Prostate gland (tissue), 2 donors: ENCODE measurements at regions not wholly inside any gene's neighbourhood (a gene's known extent, or its start where the extent isn't known, plus 50 kb on each side); places are given as distances from the start of the nearest gene placed in this dataset.

Source experiments
- DNase-seq: peaks from one replicate; pipeline ENCODE4 v3.0.0-alpha.2; 2019; ENCODE audit warnings: low spot score
- H3K27ac ChIP-seq, 2 donors: fragments of 200-600 bp; sonication (generic); 2 replicates each; pipeline ENCODE4 v1.5.1; 2017 to 2019
- H3K27me3 ChIP-seq: fragments of 200-600 bp; sonication (generic); replicated peaks from 2 replicates; pipeline ENCODE4 v1.5.1; 2019; ENCODE audit not compliant: insufficient read depth
- H3K36me3 ChIP-seq, 2 donors: fragments of 200-600 bp; sonication (generic); 1 replicate in 1 of 2; 2 replicates in 1 of 2; pipeline versions ENCODE4 v1.5.1 to v1.8.1; 2017 to 2019
- H3K4me1 ChIP-seq: fragments of 200-600 bp; sonication (generic); replicated peaks from 2 replicates; pipeline ENCODE4 v1.5.1; 2019
- H3K4me3 ChIP-seq, 2 donors: fragments of 200-600 bp; sonication (generic); 2 replicates each; pipeline ENCODE4 v1.5.1; 2017 to 2019
- H3K9me3 ChIP-seq: fragments of 200-600 bp; sonication (generic); 2 replicates; pipeline ENCODE4 v1.5.1; 2017
- POLR2A ChIP-seq: fragments of 450-650 bp; IDR thresholded peaks from one replicate; pipeline ENCODE4 v1.6.1; 2016; ENCODE audit warnings: antibody characterized with exemption, mild to moderate bottlenecking
- POLR2AphosphoS5 ChIP-seq: sonication (generic); formaldehyde crosslinking; IDR thresholded peaks from one replicate; pipeline ENCODE4 v1.6.1; 2017; ENCODE audit warnings: antibody characterized with exemption
- whole genome bisulfite sequencing: methylation state at CpG from one replicate; pipeline ENCODE4 v1.1.5; 2018; 5-methylcytosine and 5-hydroxymethylcytosine counted together
- intact Hi-C: fragments of 100-400 bp; cut with DNase I; formaldehyde crosslinking; loops from one replicate; pipeline ENCODE4 v1.14.2; 2022
- TF ChIP-seq, protein P1 (sequence below), 4 experiments: fragments of 200-600 bp in 2 of 4; fragments of 450-650 bp in 2 of 4; sonication (generic) in 2 of 4; IDR thresholded peaks; 1 replicate in 3 of 4; 2 replicates in 1 of 4; pipeline ENCODE4 v1.5.1; 2016 to 2019; ENCODE audit warnings: antibody characterized with exemption in 4 of 4, mild to moderate bottlenecking in 2 of 4, moderate library complexity in 2 of 4

DNA sequence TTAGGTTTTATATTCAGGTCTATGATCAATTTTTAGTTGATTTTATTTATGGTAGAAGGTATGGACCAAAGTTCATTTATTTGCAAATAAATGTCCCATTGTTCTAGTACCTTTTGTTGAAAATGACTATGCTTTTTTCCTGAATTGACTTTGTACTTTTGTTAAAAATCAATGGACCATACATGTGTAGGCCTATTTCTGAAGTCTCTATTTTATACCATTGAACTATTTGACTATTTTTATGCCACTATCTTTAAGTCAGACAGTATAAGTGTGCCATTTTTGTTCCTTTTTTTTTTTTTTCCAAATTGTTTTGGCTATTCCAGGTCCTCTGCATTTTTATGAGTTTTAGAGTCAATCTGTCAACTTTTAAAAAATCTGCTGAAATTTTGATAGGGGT lies 73.6 kb upstream of the UGP2 start:
- no peaks in the 10 kb centered on the region for H3K36me3 ChIP-seq
- intact Hi-C loops = no loop called here

GRCh38 chr2:63769915-63770314 lies 71.8 kb upstream of the UGP2 start:
- H3K4me3 ChIP-seq = no peak overlapping the region

More for the DNA sequence above, 73.6 kb upstream of the UGP2 start:
- no peak for DNase-seq
- no peak overlapping the region for H3K27ac ChIP-seq
- no peaks in the 10 kb centered on the region for H3K27me3 ChIP-seq
- H3K9me3 ChIP-seq = no peaks in the 10 kb centered on the region
- no peaks in the 10 kb centered on the region for H3K4me1 ChIP-seq
- TF ChIP-seq POLR2AphosphoS5 = no peak
- TF ChIP-seq POLR2A = no peak
- TF ChIP-seq, protein P1, sequence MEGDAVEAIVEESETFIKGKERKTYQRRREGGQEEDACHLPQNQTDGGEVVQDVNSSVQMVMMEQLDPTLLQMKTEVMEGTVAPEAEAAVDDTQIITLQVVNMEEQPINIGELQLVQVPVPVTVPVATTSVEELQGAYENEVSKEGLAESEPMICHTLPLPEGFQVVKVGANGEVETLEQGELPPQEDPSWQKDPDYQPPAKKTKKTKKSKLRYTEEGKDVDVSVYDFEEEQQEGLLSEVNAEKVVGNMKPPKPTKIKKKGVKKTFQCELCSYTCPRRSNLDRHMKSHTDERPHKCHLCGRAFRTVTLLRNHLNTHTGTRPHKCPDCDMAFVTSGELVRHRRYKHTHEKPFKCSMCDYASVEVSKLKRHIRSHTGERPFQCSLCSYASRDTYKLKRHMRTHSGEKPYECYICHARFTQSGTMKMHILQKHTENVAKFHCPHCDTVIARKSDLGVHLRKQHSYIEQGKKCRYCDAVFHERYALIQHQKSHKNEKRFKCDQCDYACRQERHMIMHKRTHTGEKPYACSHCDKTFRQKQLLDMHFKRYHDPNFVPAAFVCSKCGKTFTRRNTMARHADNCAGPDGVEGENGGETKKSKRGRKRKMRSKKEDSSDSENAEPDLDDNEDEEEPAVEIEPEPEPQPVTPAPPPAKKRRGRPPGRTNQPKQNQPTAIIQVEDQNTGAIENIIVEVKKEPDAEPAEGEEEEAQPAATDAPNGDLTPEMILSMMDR (IDR thresholded peaks at IDR 0.05) = no peak
- H3K4me3 ChIP-seq = no peak overlapping the region

DNA sequence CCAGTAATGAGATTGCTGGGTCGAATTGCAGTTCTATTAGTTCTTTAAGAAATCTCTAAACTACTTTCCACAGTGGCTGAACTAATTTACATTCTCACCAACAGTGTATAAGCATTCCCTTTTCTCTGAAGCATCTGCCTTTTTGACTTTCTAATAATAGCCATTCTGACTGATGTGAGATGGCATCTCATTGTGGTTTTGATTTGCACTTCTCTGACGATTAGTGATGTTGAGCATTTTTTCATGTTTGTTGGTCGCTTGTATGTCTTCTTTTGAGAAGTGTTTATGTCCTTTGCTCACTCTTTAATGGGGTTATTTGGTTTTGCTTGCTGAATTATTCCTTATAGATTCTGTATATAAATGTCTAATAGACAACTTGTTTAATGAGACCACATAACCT lies 69.6 kb upstream of the UGP2 start:
- H3K27ac ChIP-seq = no peak overlapping the region
- intact Hi-C loops = no loop called here
- no peak for TF ChIP-seq POLR2A
- TF ChIP-seq POLR2AphosphoS5 = no peak
- TF ChIP-seq, protein P1 (IDR thresholded peaks at IDR 0.05) = no peak

More at GRCh38 chr2:63769915-63770314, 71.8 kb upstream of the UGP2 start:
- Histone ChIP-seq H3K9me3 (no peaks in the 10 kb centered on the region), H3K27ac (no peak overlapping the region), H3K4me1 (no peaks in the 10 kb centered on the region), H3K27me3 (no peaks in the 10 kb centered on the region), H3K36me3 (no peaks in the 10 kb centered on the region)
- 83% methylated on average over 3 of the region's 3 CpGs for WGBS
- intact Hi-C loops = no loop called here
- DNase-seq = no peak
- TF ChIP-seq POLR2A (no peak), POLR2AphosphoS5 (no peak)
- TF ChIP-seq, protein P1 (IDR thresholded peaks at IDR 0.05) = no peak

GRCh38 chr2:63775191-63775590 lies 66.5 kb upstream of the UGP2 start:
- 97% methylated on average over 1 of the region's 1 CpG for WGBS
- intact Hi-C loops = no loop called here
- TF ChIP-seq POLR2A (no peak), POLR2AphosphoS5 (no peak)
- TF ChIP-seq, protein P1 (IDR thresholded peaks at IDR 0.05) = no peak
- DNase-seq = no peak
- Histone ChIP-seq H3K9me3 (no peaks in the 10 kb centered on the region), H3K27me3 (no peaks in the 10 kb centered on the region), H3K27ac (no peak overlapping the region), H3K36me3 (no peaks in the 10 kb centered on the region), H3K4me3 (no peak overlapping the region), H3K4me1 (no peaks in the 10 kb centered on the region)

More for the DNA sequence above, 69.6 kb upstream of the UGP2 start:
- no peaks in the 10 kb centered on the region for H3K9me3 ChIP-seq
- no peaks in the 10 kb centered on the region for H3K4me1 ChIP-seq
- no peak overlapping the region for H3K4me3 ChIP-seq
- WGBS = 88% methylated on average over 3 of the region's 3 CpGs
- H3K27me3 ChIP-seq = no peaks in the 10 kb centered on the region
- no peaks in the 10 kb centered on the region for H3K36me3 ChIP-seq
- no peak for DNase-seq

DNA sequence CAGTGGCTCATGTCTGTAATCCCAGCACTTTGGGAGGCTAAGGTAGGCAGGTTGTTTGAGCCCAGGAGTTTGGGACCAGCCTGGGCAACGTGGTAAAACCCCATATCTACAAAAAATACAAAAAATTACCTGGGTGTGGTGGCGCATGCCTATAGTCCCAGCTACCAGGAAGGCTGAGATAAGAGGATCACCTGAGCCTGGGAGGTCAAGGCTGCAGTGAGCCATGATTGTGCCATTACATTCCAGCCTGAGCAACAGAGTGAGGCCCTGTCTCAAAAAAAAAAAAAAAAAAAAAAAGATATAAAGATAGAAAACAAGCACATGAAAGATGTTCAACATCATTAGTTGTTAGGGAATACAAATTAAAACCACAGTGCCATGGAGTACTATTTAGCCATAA lies 65.3 kb upstream of the UGP2 start:
- Histone ChIP-seq H3K27ac (no peak overlapping the region), H3K4me3 (no peak overlapping the region), H3K27me3 (no peaks in the 10 kb centered on the region), H3K9me3 (no peaks in the 10 kb centered on the region), H3K4me1 (no peaks in the 10 kb centered on the region), H3K36me3 (no peaks in the 10 kb centered on the region)
- TF ChIP-seq POLR2A = no peak
- TF ChIP-seq, protein P1 (IDR thresholded peaks at IDR 0.05) = no peak
- TF ChIP-seq POLR2AphosphoS5 = no peak
- intact Hi-C loops = no loop called here
- WGBS = 92% methylated on average over 2 of the region's 2 CpGs
- DNase-seq = no peak
